DMS79 (cell line): ENCODE measurements at regions not wholly inside any gene's neighbourhood (a gene's known extent, or its start where the extent isn't known, plus 50 kb on each side); places are given as distances from the start of the nearest gene placed in this dataset.

Experiments used
- DNase-seq: peaks from one replicate; lab custom pipeline; 2025; lab: John Stamatoyannopoulos, UW

GRCh38 chr16:64648282-64648681 is 473.6 kb downstream of the CDH11 start:
- DNase-seq = no peak

- no peak for DNase-seq
These were observed 480.5 kb downstream of the CDH11 start for GRCh38 chr16:64641343-64641742.

- DNase-seq = no peak
These were observed 483.1 kb downstream of the CDH11 start for GRCh38 chr16:64638766-64639165.

DNA sequence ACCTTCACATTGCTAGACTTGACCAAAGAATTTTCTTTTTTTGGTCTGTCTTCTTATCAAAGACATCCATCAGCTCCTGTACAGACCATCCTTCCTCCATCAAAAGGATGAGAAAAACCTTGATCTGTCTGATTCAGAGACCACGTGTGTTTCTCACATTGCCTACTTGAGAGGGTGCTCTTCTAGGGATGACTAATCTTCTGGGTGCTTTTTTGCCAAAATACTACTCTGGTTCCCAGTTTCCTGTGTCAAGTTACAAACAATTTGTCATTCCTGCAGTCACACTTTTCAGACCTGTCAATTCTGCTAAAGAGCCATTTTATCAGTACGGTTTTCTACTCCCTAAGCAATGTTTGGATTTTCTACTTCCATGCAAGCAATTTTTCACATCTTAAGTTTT is 492.2 kb downstream of the CDH11 start:
- DNase-seq = no peak

- no peak for DNase-seq
These were observed 494.1 kb downstream of the CDH11 start for GRCh38 chr16:64627781-64628180.

DNA sequence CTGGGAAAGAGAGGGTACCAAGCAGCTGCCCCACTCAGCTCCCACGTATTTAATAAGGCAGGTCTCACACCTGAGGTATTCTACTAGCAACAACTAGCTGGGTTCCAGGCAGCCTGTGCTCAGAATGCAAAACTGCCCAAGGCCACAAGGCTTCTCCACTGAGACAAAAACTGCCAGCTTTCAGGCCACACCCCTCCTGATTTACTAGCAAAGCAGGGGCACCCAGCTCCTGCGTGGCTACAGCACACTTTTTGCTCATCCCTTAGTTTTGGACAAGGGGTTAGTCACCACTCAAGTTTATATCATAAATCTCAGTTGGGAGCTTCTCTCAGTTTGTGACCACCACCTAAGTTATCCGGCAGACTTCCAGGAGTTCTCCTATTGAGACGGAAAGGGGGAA is 494.6 kb downstream of the CDH11 start:
- no peak for DNase-seq

DNA sequence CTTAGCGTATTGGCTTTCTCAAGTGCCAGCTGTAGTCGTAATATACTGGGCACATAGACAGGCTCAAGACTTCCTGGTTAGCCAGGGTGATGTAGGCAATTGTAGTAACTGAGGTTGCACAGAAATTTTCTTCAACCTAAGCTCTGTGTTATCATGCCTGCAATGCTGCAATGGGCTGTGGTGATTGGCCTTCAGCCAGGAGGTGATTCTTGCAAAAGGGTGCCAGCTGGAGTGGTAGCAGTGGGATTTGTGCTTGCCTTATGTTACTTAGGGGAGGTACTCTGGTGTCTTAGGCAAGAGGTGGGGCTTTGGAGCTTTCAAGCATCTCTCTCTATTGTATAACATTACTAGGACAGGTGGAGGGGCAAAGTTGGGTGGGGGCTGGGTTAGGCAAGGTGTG is 495.1 kb downstream of the CDH11 start:
- no peak for DNase-seq

DNA sequence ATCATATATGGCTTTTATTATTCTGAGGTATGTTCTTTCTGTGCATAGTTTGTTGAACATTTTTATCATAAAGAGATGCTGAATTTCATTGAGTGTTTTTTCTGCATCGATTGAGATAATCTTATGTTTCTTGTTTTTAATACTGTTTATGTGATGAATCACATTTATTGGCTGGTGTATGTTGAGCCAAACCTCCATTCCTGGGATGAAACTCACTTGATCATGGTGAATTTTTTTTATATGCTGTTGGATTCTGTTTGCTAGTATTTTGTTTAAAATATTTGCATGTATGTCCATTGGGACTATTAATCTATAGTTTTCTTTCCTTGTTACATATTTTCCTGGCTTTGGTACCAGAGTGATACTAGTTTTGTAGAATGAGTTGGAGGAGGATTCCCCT is 500.2 kb downstream of the CDH11 start:
- no peak for DNase-seq

GRCh38 chr16:64617836-64618476 is 503.9 kb downstream of the CDH11 start:
- no peak for DNase-seq

DNA sequence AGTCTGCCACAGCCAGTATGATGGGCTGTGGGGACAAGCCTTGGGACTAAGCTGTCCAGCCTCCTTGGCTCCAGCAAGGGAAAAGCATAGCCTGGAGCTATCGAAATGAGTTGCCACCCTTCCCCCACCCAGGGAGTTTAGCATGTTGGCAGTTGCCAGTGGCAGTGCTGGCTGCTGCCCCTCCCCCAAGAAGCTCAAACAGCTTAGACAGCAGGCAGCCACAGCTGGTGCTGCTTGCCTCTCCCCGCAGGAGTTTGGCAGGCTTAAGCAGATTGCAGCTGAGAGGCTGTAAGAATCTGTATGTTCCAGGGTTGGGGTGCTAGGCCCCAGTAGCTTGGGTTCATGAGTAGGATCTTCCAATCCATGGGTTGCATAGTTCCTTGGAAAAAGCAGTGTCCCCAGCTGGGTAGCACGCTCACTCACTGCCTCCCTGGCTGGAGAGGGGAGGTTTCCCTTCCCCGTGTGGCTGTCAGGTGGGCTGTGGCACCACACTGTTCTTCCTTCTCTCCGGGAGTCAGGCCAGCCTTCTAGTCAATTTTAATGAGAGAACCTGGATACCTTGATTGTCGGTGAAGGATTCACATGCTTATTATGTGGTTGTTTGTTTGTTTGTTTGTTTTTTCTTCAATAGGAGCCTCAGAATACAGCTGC is 506.1 kb downstream of the CDH11 start:
- no peak for DNase-seq

DNA sequence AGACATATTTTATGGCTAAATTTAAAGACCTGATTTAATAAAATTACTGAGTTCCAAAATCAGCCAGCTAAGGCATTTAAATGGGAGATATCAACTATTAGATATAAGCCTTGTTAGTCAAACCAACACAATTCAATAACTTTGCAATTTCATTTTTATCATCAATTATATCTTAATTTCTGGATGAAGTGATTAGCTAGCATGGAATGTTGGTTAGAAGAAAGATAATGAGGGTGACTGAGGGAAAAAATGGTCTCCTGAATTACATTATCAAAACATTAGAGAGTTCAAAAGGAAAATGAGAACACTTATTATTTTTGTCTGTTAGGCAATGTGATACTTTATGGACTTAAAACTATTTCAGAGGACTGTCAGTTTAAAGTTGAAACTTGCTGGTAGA is 525.7 kb downstream of the CDH11 start:
- DNase-seq = no peak

DNA sequence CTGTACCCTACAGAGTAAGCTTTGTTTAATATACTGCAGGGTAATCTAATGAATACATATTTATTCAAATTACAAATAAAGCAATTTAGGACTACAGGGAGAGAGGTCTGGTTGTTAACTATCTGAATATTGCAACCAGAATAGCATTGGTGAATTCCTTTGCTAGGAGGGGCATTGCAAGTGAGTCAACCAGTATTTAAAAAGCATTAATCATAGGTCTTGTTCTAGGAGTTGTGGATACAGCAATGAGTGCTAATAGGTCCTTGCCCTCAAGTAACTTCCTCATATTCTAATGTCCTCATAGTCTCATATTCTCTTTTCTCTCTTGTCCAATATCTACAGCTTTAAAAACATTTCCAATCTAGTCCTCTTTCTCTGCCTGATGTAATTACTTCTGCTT is 531.4 kb downstream of the CDH11 start:
- no peak for DNase-seq

GRCh38 chr16:64589836-64590235 is 532.0 kb downstream of the CDH11 start:
- no peak for DNase-seq

DNA sequence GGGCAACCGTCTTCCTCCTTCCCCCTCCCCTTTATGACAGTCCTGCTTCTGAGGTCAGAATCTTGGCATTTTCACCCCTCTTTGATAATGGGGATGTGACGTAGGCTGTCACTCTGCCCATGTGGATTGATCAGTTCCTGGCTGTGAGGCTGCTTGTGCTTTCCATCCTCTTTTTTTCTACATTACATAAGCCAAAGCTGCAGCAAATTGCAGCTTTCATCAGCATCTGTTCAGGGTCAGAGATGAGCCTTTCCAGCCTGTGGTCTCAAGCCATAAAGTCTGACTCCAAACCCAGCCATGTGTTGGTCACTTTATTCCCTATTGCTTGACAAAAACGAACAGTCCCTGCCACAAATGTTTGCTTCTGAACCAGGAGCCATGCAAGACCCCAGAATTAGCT is 535.1 kb downstream of the CDH11 start:
- DNase-seq = no peak

DNA sequence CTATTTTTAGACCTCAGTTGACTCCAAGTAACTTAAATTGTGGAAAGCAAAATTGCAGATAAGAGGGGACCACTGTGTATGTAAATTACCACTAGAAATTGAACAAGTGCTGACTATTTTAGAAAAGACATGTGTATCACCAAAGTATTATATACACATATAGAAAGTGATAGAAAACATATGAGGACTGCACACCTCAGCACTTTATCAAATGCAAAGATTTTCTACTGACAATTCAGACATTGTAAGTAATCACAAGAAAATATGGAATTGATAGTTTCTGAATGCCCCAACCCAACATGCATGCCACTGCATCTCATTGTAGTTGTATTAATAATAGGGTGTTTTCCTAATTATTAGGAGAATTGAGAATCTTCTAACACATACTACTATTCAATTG is 536.5 kb downstream of the CDH11 start:
- DNase-seq = no peak

DNA sequence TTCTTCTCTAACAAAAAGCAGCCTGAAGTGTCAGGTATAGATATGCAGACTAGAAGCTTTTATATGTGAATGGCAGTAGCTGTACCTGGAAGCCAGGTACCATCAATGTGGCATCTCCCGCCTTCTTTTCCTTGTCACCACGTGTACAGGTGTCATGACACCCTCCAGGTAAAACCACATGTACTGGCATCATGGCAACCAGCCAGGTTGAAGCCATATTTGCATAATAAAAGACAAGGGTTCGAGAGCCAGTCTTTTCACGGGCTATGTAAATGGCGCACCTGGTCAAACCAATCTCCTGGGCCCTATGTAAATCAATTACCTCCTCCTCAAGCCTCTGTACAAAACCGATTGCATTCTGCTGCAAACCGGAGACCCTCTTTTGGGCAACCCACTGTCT is 541.3 kb downstream of the CDH11 start:
- no peak for DNase-seq

DNA sequence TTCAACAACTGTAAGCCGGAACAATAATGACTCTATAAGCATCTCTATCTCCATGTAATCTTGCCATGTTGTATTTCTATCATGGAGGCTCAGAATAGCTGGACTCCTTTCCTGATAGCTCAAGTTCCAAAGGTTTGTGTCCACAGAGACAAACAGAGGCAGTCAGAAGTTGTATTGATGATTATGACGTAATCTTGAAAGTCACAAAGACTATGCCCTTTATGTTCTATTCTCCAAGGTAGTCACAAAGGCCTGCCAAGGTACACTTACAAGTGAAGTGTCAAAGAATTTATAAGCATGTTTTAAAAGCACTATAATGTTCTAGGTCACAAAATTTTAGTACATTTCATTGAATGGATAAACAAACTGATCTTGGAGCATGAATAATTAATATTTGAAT is 542.2 kb downstream of the CDH11 start:
- DNase-seq = no peak

DNA sequence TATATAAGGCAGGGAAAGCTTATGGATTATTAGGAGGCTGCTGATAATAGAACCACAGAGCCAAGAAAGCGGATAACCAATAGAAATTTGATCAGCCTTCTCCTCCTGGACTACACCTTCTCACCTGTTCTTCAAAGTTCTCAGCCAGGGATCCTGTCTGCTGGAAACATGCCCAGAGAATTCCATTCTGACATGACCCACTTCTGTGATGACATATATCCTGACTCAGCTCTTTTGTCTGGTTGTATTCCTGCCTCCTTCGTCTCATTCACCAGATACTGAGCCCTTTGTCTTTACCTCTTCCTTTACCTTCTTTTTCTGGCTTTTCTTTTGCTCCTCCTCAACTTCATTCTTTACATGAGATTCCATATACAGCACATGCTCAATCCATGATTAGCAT is 576.1 kb downstream of the CDH11 start:
- no peak for DNase-seq

DNA sequence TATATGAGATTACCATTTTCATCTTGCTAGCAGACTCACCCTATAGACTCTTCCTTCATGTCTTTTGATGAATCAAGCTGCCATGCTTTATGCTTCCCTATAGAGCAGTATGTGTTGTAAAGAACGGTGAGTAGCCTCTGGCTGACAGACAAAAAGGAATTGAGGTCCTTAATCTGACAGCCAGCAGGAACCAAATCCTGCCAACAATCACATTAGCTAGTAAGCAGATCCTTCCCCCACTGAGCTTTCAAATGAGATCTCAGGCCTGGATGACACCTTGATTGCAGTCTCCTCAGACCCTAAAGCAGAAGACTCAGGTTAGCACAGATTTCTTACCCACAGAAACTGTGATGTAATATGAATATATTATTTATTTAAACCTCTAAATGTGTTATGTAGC is 577.0 kb downstream of the CDH11 start:
- DNase-seq = no peak

DNA sequence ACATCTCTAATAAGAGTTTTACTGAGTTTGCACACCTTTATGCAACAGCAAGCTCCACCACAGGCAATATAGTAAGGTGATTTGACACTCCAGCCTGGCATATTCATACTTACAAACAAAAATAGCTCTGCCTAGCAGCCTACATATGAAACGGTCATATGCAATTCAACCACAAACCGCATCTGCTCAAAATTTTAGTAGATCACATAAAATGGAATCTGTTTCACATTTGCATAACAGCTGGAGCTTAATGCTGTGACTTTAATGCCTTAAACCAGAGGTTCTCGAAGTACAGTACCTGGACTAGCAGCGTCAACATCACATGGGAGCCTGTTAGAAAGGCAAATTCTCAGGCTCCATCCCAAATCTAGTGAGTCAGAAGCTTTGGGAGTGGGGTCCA is 578.4 kb downstream of the CDH11 start:
- DNase-seq = no peak

- DNase-seq = no peak
These were observed 578.8 kb downstream of the CDH11 start for GRCh38 chr16:64543031-64543430.

DNA sequence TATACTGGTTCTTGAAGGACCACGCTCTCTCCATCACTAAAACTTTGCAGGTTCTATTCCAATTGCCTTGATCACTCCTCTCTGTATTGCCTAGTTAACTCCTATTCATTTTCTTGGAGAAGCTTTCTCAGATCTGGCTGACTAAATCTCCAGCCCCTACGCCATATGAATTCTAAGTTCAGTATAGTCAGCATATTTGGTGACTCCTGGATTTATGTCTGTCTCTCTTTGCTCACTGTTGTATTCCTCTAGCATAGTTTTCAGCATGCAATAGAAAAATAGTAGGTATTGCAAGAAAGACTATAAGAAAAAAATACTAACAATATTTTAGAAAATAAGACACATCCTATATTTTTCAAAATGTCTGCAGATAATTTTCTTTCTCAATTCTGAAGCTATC is 579.7 kb downstream of the CDH11 start:
- DNase-seq = no peak

- DNase-seq = no peak
These were observed 580.2 kb downstream of the CDH11 start for GRCh38 chr16:64541621-64542020.

GRCh38 chr16:64540434-64540833 is 581.4 kb downstream of the CDH11 start:
- no peak for DNase-seq
